ENCODE measurements at regions not wholly inside any gene's neighbourhood (a gene's known extent, or its start where the extent isn't known, plus 50 kb on each side); places are given as distances from the start of the nearest gene placed in this dataset.

DNA sequence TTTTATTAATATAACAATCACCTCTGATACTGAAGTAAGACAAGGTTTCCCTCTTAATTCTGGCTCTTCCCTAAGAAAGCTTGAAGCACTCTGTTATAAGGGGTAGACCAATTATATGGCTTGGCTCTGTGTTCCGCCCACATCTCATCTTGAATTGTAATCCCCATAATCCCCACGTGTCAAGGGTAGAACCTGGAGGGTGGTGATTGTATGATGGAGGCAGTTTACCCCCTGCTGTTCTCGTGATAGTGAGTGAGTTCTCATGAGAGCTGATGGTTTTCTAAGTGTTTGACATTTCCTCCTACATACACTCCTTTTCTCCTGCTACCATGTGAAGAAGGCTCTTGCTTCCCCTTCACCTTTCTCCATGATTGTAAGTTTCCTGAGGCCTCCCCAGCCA is 363.8 kb upstream of the PCDH20 start:
- no peak for TF ChIP-seq POLR2A (IDR thresholded peaks at IDR 0.05)
- TF ChIP-seq, protein P1, sequence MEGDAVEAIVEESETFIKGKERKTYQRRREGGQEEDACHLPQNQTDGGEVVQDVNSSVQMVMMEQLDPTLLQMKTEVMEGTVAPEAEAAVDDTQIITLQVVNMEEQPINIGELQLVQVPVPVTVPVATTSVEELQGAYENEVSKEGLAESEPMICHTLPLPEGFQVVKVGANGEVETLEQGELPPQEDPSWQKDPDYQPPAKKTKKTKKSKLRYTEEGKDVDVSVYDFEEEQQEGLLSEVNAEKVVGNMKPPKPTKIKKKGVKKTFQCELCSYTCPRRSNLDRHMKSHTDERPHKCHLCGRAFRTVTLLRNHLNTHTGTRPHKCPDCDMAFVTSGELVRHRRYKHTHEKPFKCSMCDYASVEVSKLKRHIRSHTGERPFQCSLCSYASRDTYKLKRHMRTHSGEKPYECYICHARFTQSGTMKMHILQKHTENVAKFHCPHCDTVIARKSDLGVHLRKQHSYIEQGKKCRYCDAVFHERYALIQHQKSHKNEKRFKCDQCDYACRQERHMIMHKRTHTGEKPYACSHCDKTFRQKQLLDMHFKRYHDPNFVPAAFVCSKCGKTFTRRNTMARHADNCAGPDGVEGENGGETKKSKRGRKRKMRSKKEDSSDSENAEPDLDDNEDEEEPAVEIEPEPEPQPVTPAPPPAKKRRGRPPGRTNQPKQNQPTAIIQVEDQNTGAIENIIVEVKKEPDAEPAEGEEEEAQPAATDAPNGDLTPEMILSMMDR (IDR thresholded peaks at IDR 0.05) = no peak
